HG03442 (cell line): ENCODE measurements at regions not wholly inside any gene's neighbourhood (a gene's known extent, or its start where the extent isn't known, plus 50 kb on each side); places are given as distances from the start of the nearest gene placed in this dataset.
"Not testable (repeated sequence)": the region's sequence is repeated elsewhere in the genome, so short reads cannot be mapped to it uniquely, and the experiment has no call there.

ENCODE experiments used
- ATAC-seq: cut with Tn5 transposase; IDR thresholded peaks from one replicate; pipeline ENCODE4 v1.9.1; 2021; ENCODE audit warnings: mild to moderate bottlenecking, moderate library complexity; ENCODE audit not compliant: unreplicated experiment

DNA sequence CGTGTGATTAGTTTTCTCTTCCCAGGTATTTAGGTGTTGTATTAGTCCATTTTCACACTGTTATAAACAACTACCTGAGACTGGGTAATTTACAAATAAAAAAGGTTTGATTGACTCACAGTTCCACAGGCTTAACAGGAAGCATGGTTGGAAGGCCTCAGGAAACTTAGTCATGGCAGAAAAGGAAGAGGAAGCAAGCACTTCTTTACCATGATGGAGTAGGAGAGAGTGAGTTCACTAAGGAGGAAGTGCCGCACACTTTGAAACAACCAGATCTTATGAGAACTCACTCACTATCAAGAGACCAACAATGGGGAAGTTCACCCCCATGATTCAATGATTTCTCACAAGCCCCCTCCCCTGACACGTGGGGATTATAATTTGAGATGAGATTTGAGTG, 1343.7 kb upstream of the GOT2 start:
- ATAC-seq, result no peak

DNA sequence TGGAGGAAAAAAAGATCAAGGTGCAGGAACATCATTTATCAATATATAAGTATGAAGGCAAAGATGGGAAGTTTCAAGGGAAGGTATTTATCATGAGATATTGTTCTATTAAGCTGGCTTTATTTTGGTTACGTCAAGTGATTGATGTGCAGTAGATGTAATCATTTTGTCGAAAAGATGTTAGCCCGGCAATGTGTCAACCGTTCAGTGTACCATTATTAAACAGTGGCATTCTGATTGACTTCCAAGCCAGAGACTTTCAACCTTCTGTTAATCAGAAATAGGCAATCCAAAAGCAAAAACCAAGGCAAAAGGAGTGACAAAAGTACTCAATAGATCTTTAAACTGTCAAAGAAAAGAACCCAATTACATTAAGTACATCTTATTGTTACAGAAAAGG, 1340.3 kb upstream of the GOT2 start:
- no peak for ATAC-seq

DNA sequence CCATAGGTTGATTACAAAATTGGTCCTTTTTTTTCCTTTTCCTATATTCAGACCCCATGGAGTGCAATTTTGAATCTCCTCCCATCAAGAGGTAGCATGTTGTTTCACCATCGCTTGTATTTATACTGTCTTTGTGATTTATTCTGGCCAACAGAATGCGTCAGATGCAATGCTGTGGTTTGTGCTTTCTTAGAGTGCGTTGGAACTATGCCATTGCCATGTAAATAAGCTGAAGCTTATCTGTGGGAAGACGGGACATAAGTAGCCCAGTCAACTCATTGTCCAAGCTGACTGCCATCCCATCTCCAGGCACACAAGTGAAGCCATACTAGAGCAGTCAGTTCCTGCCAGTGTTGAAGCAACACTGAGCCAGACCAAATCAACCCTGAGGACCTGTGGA, 1339.3 kb upstream of the GOT2 start:
- no peak for ATAC-seq

DNA sequence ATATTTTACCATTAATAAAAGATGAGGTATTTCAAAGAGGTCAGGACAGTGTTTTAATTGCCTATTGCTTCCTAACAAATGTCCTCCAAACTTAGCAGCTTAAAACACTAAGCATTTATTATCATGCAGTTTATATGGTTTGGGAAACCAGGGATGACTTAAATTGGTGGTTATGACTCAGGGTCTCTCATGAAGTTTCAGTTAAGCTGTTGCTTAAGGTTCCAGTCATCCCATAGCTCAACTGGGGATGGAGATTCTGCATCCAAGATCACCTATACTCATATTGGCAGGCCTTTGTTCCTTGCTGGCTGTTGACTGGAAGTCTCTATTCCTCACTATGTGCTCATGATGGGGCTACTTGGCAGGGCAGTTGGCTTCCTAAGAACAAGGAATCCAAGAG, 1329.9 kb upstream of the GOT2 start:
- ATAC-seq, result no peak

DNA sequence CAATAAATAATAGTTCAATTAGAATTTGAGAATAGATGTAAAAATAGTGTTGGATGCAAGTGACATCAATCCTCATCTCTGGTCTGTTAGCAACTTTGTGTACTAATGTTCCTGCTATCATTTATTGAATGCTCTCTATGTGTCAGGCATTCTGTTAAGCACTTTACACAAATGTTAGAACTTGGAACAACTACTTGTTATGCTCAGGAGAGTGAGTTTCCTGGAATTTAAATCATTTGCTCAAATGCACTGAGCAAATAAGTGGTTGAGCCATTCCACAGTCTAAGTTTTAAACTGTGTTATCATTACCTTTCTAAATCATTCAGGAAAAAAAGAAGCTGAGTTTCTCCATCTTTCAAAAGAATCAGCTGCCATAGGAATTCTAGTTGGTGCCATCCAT, 1327.3 kb upstream of the GOT2 start:
- no peak for ATAC-seq

DNA sequence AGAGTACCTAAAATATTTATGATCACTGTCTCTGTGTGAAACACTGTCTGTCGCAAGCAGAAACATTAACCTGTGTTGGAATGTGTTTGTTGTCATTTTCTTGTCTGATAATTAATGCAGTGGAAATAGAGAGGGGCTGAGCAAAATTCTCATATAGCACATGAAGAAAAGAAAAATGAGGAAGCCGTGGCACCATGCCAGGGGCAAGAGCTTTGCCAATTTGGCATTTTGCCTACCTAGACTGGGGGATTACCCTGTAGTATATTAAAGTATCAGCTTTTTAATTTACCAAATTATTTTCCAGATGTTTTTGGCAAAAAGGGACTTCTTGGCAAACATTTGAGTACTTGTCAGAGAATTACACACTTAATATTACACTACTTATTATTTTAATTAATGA, 1326.6 kb upstream of the GOT2 start:
- no peak for ATAC-seq

DNA sequence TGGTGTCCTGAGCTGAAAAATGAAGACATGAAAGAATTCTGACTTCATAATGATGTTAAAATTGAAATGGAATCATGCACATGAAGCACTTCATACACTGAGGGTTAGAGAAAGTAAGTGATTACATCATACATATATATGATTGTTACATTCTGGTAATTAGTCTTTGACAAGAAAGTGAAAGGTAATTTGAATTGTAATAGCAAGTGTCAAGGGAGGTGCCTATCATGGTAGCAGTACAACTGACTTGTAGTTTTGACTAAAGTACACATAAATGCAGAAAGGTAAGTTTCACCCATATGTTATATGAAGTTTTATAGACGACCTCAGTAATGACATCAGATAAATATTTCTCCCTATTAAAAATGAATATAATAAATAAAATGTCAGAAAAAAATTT, 1325.0 kb upstream of the GOT2 start:
- no peak for ATAC-seq

DNA sequence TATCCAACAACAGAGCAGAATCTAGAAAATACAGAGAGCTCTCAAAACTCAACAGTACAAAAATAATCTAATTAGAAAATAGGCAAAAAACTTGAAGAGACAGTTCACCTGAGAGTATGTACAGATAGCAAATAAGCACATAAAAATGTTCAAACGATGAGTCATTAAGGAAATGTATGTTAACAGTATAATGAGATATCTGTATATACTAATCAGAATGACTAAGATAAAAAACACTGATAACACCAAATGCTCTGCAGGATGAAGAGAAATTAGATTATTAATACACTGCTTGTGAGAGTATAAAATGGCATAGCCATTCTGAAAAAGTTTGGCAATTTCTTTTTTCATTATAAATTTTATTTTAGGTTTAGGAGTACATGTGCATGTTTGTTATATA, 1307.6 kb upstream of the GOT2 start:
- no peak for ATAC-seq

DNA sequence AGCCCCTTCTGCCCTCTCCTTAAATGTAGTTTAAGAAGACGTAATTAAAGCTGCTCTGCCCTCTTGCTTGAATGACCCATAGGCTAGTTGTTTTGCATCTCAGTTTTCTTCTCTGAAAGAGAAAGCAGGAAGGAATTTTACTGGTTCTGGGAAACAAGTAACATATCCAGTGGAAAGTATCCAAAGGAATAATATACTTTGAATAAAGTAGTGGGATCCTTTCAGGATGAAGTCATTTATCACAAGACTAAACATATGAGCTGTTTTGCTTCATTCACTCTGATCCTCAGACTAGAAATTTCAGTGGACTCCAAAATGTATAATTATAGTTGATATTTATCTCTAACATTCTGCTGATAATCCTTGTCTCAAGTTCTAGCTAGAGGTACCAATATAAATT, 1297.6 kb upstream of the GOT2 start:
- no peak for ATAC-seq

DNA sequence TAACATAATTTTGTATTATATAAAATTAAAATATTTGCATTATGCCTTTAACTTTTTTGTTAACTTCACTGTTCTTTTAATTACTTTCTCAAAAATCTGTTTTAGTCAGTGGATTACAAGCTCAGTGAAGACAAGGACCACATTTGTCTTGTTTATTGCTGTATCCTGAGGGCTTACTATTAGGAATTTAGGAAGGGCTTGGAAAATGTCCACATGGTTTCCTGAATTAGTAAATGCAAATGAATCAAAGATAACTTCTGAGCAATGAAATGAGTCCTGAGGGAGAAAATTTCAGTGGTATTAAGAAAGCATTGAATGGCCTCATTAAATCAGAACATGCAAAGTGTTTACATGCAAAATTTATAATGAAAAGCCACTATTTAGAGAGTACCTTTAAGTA, 1293.2 kb upstream of the GOT2 start:
- no peak for ATAC-seq

DNA sequence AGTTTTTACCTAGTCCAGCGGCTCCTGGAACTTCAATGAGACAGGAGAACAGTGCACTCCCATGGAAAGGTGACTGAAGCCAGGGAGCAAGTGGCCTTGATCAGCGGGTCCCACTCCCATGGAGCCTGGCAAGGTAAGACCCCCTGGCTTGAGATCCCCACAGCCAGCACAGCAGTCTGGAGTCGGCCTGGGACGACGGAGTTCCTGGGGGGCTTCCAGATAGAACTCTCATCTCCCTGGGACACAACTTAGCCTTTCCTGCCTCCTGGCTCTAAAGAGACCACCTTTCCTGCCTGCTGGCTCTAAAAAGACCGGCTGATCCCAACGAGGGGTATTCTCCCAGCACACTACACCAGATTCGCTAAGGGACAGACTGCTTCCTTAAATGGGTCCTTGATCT, 1279.0 kb upstream of the GOT2 start:
- ATAC-seq, result no peak

DNA sequence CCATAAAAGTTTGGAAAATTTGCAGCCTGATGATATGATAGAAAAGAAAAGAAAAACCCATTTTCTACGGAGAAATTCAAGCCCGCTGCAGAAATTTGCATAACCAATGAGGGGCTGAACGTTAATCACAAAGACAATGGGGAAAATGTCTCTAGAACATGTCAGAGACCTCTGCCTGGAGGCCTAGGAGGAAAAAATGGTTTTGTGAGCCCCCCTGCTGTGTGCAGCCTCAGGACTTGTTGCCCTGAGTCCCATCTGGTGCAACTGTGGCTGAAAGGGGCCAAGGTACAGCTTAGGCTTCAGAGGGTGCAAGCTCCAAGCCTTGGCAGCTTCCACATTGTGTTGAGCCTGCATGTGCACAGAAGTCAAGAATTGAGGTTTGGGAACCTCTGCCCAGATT, 1267.4 kb upstream of the GOT2 start:
- no peak for ATAC-seq

DNA sequence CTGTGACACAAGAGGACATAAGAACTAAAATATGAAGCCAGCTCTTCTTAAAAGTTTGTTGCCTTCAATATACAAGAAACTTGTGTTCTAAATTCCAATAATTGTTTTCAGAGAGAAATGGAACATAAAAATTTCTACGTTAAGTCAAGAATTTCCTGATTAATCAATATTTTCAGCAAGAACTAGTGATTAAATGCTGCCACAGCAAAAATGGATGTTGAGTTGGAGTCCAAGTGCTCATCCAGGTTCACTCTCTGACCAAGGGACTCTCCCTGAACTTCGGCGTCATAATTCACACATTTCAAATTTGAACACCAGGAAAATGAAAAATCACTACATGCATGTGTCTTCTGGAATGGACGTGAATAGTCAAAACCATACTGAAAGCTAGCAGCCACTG, 1263.6 kb upstream of the GOT2 start:
- no peak for ATAC-seq

DNA sequence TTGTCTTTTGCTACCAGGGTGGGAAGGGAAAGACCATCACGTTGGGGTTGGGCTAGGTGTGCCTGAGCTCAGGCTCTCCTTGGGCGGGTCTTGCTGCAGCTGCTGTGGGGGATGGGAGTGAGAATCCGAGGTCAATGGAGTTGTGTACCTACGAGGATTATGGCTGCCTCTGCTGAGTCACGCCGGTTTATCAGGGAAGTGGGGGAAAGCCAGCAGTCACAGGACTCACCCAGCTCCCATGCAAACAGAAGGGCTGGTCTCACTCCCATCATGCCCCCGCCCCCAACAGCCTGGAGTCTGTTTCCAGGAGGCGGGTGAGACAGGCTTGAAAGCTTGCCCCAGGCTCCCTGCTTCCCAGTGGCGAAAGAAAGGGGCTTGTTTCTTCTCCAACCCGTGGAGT, 1259.0 kb upstream of the GOT2 start:
- ATAC-seq, result no peak

DNA sequence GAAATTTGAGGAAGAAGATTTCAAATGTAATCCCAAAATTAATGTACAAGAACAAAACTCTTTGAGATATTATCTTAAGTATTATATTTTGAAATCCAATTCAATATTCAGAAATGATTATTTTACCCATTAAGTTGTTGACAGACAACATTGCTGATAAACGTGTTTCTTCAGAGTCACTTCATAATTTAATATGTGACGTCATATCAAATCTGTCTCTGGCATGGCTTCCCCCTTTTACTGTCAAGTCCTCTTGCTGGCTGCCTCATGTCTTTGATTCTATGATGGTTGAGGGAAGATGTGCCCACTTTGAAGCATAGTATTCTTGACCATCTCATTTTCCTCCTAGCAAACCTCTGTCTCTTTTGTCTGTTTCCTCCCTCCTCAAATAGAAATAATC, 1257.1 kb upstream of the GOT2 start:
- no peak for ATAC-seq

DNA sequence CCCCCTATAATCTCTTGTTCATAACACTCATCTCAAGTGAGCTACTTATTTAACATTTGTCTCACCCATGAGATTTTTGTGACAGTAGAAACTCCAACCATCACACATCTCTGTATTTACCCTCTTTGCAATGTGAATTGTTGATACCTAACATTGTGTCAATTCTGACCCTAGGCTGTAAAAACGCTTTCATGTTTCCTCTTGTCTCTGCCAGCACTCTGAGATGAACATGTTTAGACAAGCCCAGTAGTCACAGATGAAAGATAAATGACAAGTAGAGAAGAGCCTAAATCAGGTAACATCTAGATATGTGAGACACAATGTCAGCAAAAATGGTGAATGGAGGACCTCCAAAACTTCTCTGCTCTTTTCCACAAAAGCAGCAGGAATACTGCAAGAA, 1254.5 kb upstream of the GOT2 start:
- no peak for ATAC-seq

DNA sequence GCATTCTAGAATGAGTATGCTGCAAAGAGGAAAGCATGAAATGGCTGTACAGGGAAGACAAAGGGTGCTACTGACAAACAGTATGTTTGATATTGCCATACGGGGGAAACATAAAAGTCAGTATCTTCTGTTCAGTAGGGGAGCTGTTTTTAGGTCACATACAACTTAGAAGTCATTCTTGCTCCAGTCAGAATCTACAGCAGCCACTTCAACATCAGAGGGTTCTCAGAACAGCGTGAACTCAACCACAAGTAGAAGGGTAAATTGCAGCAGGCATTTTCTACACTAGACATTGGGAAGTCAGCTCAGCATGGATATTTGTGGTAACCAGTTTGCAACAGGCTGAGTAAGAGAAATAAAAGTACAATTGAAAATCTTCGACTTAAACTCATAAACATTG, 1241.8 kb upstream of the GOT2 start:
- ATAC-seq, result no peak

DNA sequence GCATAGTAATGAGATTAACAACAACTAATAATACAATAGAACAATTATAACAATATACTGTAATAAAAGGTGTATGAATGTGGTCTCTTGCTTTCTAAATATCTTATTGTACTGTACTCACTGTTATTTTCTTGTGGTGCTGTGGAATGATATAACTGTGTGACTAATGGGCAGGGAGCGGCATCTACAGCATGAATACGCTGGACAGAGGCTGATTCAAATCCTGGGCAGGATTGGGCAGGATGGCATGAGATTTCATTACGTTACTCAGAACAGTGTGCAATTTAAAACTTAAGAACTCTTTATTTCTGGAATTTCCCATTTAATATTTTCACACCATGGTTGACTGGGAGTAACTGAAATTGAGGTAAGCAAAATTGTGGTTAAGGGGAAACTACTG, 1239.8 kb upstream of the GOT2 start:
- no peak for ATAC-seq

DNA sequence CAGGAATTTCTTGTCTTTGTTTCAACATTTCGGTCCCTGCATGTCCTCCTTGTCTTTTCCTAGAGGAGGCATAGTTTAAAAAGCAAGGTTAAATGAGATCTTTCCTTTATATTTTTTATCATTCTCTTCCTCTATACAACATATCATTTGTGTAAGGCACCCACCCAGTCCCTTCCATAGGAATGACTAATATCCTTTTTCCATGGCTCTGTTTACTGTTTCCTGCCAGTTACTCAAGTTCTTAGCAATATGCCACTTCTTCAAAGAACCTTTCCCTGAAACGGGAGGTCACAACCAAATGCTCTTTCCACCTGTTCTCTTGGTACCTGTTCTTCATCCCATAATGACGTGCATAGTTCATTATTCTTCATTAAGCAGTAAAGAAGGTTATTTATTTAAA, 1237.1 kb upstream of the GOT2 start:
- no peak for ATAC-seq

DNA sequence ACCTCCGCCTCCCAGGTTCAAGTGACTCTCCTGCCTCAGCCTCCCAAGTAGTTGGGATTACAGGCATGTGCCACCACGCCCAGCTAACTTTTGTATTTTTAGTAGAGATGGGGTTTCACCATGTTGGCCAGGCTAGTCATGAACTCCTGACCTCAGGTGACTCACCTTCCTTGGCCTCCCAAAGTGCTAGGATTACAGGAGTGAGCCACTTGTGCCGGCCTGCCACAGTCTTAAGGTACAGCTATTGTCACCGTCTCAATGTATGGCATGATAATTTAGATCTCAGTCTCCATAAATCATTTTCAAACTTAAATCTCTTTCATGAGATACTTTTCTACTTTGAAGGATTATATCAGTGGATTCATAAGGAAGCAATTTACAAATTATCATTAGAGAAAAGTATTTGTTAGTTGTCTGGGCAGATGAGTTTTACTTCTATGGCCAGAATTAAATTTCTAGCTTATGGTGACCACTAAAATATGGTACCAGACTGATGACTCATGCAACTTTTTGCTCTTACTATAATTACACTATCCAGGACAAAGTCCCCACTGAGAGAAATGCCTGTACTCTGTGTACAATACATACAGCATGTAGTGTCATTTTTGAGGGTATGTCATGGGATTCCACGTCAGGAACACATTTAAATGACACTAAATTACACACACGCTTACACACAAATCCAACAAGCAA, 1230.3 kb upstream of the GOT2 start:
- no peak for ATAC-seq

DNA sequence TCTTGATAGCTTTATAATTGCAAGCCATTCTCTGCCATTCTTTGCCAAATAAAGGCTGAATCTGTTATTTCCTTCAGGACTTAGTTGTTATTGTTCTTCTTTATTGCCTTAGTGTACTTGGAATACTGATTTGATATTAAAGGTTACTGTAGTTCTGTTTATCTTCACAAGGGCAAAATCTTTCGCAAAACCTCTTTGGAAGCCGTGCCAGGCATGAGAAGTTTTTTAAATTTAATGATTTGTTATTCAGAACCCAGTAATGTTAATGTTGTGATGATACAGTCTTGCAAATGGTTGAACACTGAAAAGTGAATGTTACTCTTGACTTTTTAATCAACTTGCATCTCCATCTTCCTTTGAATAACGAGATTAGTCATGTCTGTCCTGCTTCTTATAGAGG, 1225.2 kb upstream of the GOT2 start:
- ATAC-seq, result no peak

DNA sequence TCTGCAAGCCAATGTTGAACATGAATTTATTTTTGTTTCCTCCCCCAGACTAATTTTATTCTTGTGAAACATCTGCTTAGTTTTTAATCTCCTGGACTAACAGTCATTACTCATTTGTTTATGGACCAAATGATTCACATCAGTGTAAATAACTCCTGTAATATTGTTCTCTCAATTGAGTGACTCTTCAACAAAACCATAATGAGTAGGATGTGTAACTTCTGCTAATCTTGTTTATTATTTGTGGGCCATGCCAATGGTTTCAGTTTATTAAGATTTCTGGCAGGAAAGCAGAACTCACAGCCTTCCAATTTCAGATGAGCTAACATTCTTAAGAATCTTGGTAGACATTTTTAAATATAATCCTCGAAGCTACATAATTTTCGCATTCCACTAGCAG, 1216.3 kb upstream of the GOT2 start:
- no peak for ATAC-seq

DNA sequence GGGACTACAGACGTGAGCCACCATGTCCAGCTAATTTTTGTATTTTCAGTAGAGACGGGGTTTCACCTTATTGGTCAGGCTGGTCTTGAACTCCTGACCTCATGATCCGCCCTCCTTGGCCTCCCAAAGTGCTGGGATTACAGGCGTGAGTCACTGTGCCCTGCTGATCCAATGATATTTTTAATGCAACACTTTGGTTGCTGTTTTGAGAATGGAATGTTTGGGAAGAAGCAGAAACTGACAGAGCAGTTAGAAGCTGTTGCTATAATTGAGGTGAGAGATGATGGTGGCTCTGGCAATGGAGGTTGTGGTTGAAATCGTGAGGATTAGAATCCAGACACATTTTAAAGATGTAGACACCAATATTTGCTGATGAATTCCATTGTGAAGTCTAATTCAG, 1209.9 kb upstream of the GOT2 start:
- not testable (repeated sequence) for ATAC-seq

DNA sequence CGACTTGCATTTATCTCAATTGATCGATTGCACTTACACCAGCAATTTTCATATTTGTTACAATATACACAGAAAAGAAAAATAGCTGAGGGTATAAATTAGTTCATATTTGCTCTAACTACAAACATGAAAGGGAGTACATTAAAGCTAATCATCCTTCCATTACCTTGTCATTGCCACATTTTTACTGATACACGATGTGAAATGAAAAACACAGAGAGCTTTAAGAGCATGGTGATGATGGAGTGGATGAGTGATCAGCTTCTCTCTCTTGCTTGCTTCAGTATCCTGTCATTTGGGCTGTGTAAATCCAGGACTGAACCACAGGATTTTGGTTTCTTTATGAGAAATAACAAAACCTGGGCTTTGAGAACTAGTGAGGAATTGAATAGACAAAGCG, 1207.5 kb upstream of the GOT2 start:
- no peak for ATAC-seq
